Activated naive CD4-positive, alpha-beta T cell (primary cell): ENCODE measurements at regions not wholly inside any gene's neighbourhood (a gene's known extent, or its start where the extent isn't known, plus 50 kb on each side); places are given as distances from the start of the nearest gene placed in this dataset.
"Not testable (repeated sequence)": the region's sequence is repeated elsewhere in the genome, so short reads cannot be mapped to it uniquely, and the experiment has no call there.

Source experiments
- DNase-seq, 4 experiments: peaks; one replicate each; lab custom pipeline; 2025; lab: John Stamatoyannopoulos, UW

DNA sequence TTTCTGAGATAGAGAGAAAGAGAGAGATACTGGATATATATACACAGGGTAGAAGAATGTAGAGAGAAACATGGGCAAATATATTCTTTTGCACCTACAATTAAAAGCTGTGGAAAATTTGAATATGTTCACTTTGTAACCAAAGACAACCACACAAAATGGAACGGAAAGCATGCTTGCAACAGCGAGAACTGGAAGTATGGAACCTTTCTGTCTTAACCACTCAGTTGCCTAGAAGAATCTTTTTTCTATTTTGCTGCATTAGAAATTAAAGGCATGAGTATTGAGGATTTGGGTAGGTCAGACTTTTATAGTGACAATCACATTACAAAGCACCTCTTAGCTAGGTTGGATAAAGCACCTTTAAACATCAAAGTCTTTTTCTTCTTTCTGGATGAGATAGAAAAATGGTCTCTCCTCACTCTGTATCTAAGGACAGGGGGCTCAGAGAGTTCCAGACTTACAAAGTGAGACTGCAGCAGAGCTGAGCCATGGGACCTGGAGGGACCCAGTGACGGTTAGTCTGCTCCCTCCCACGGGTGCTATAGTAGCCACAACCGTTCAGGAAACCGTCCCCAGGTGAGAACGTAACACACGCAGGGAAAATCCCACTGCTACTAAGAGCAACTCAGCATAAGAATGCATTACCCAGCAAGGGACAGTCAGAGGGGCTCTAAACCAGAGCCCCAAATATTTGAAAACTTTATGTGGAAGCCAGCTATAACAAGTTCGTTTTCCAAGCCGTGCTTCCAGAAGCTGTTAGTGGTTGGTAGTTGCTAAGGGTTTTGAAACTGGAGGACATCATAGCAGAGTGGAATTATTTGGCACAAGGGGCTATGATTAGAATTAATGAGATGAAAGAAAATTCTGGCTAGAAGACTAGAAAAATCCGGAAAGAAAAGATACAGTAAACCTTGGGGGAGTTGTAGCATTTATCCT is 97.1 kb downstream of the DAD1 start:
- DNase-seq = no peak

DNA sequence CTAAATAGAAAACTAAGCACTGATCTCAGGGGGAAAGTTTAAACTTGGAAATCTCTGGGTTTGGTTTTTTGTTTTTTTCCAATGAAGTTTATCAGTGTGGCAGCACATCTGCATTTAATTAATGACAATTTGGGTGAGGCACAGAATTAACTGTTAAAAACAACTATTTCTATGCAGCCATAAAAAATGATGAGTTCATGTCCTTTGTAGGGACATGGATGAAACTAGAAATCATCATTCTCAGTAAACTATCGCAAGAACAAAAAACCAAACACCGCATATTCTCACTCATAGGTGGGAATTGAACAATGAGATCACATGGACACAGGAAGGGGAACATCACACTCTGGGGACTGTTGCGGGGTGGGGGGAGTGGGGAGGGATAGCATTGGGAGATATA is 98.0 kb downstream of the DAD1 start:
- not testable (repeated sequence) for DNase-seq

DNA sequence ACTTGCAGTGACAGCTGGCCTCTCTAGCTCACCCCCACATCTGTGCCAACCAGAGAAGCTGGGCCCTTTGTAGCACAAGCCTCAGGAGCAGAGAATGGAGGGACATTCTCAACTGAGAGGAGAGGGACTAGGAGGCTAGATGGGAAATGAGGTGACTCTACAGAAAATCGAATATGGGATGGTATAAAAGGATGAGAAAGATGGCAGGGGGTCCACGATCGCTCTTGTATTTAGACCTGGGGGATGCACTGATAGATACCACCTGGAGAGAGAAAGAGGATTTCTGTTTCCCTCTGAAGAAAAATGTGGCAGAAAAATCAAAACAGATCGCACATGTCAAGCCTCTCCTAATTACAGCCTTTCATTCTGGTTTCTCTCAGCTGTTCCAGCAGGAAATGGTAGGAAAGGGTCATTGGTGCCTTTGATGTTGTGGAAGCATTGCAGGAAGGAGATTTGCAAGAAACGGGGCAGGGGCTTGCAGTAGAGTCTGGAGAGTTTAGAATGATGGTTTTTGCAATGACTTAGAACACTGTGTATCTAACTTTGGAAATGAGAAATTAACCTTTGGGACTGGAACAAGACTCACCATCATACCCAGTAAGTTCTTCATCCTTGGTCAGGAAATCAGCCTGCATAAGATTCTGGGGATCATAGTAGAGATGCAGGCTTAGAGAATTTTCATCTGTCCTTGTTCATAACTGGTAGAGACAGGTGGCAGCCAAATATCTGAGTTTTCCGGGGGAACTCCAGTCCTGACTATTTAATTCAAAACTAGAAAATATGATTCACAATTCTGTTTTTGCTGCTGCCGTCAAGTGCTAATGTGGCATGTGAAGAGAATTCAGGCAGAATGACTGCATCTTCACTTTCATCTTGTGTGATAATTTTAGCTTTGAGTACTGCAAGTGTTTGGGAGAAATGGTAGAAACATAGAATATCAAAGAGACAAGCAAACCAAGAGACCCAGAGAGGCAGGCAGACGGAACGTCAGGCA is 98.8 kb downstream of the DAD1 start:
- DNase-seq = no peak

DNA sequence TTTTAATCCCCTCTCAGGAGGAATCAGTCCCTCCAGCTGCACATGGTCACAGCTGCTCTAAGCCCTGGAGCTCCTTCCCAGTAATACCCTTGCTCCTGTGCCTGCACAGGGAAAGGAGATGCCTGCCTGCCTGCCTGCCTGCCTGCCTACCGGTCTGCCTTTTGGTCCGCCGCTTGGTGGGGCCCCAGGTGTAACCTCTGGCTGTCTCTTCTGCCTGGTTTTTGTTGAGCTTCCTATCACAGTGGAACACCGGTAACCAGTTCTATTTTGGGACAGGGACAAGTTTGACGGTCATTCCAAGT is 99.8 kb downstream of the DAD1 start:
- DNase-seq = no peak

DNA sequence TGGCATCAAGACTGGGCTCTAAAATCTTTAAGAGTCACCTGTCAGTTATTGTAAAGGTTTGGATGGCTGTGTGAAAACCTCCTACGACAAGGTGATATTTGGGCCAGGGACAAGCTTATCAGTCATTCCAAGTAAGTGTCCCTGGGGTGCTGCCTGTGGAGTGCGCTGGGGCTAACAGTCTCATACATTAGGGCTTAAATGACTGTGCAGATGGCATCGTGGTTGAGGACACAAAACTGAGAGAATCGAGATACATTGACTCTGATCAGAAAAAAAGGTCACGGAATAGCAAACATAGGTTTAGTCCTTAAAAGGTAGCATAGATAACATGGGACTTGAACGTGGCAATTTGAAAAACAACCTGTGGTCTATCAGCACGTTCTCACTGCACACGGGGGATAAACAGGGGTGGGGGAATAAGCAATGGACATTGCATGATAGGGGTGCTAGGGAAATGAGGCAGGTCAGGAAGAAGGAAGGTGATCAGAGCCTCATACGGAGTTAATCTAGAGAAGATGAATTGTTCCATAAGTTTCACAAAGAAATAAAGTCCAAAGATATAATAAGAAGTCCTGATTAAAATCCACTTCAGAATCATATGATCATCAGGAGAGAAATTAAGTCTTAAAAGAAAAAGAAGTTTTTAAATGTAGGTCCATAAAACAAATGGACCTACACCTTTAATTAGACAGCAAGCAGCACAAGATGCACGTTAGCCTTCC is 100.3 kb downstream of the DAD1 start:
- DNase-seq = no peak

DNA sequence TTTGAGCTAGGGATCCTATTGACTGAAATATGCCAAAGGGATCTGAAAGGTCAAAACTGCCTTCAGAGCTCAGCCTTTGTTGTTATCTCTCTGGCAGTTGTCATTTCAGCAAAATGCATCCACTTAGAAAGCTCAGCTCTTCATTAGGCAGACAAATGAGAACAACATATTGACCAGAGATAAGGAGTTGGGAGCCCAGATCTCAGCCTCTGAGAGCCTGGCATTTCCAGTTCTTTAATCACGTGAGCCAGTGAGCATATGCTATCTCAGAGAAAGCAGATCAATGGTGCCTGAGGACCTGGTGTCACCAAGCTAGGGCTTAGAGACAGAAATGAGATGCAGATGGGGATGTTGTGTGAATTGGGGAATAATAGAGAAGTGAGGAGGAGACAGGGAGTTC is 101.1 kb downstream of the DAD1 start:
- DNase-seq = no peak

DNA sequence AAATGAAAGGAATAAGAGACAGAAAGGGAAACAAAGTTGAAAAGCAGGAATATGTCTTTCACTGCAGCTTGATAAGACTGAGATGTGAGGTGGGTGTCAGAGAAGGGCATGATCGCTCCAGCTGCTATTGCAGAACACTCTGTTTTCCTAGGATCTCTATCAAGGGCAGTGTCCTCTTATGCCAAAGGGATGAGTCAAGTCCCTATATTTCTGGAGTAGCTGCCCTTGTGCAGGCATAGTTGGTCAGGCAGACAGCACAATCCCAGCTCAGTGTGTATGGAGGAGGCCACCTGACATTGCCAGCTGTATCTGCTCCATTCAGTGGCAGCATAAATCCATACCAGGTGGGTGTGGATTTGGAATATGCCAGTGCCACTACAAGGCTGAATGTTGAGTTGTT is 101.6 kb downstream of the DAD1 start:
- DNase-seq = no peak

DNA sequence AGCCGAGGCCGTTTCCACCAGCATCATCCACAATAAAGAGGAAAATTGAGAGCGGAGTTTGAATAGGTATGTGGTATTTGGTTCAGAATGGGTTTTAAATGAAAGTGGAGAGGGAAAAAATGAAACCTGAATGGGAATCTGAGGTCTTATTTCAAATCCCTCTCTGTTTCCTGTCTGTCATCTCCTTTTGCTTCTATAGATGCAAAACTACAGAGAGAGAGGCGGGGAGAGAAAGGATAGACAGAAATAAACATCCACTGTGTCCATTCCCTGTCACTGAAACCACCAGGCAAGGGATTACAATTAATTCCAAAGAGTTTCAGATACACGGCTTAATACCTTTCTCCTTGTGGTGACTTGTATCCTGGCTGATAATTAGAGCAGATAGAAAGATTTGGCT is 102.3 kb downstream of the DAD1 start:
- DNase-seq = no peak

DNA sequence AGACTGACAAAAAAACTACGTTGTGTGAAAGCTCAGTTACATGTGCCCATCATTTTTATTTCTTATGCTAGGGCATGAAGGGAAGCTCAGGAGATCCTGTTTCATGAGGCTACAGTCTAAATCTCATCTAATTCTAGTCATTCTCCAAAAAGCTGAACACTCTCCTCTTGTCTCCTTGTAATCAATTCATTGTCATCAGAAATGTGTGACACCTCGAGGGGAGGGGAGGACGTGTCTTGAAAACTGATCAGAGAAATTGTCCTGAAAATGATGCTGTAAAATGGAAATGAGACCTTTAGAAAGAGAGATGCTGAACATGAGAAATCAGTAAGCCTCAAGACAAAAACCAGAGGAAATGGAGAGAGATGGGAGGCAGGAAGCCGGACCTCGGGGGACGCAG is 103.4 kb downstream of the DAD1 start:
- no peak for DNase-seq

DNA sequence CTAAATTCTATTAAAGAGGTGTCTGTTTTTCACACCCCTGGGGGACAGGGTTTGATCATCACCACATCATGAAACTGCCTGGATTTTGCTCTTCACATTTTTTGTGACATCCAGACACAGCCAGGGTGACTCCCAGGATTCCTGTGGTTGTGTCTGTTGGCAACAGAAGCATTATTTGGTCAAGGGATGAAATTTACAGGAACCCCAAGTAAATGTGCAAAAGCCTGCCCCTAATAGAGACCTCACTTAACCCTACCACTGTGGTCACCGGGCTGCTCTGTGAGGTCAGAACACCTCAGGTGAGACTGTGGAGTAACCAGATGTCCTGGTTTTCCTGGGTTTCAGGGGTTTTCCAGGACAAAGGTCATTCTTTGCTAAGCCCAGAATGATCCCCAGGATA is 103.8 kb downstream of the DAD1 start:
- no peak for DNase-seq

DNA sequence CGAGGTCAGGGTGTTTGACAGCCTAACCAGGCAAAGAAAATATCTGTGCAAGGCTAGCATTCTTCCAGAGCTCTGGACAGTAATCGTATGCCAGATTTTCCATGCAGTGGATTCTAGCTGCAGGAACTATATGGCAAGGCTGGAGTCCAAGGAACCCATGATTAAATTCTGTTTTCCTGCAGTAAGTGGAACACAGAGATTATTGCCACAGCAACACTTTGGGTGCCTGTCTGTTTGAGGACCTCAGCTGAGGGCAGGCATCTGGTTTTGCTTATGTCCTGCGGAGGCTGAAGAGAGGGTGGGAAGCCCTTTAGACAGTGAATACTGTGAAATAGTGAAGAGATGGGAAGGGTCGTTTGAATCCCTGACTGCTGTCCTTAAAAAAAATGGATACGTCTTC is 104.4 kb downstream of the DAD1 start:
- DNase-seq = no peak

DNA sequence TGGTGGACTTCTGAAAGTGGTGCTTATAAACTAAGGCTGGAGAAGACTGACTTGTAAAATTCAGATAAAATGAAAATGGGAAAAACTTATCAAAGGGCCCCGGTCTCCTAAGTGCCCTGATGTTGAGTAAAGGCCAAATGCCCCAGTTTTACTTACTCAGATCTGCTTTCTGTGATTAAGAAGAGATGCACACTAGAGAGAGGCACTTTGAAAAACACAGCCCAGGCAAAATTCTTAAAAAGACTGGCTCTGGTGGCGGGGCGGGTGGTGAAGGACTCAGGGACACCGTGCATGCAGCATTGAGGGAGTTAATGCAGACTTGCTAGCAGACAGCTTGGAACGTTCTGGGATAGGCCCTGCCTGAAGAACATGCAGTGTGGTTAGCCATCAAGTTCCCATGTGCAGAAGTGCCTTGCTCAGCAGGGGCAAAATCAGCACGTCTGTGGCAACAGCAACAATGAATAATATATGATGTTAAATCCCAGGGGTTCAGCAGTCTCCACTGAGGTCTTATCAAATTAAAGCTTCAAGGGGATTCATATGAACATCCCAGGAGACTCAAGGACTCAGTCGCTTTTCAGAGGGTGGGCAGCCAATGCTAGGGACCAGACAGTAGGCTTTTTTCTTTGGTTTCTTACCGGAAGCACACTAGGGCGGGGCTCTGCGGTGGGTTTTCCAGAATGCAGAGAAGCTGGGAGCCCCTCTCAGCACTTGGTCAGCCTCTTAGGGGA is 105.0 kb downstream of the DAD1 start:
- no peak for DNase-seq

DNA sequence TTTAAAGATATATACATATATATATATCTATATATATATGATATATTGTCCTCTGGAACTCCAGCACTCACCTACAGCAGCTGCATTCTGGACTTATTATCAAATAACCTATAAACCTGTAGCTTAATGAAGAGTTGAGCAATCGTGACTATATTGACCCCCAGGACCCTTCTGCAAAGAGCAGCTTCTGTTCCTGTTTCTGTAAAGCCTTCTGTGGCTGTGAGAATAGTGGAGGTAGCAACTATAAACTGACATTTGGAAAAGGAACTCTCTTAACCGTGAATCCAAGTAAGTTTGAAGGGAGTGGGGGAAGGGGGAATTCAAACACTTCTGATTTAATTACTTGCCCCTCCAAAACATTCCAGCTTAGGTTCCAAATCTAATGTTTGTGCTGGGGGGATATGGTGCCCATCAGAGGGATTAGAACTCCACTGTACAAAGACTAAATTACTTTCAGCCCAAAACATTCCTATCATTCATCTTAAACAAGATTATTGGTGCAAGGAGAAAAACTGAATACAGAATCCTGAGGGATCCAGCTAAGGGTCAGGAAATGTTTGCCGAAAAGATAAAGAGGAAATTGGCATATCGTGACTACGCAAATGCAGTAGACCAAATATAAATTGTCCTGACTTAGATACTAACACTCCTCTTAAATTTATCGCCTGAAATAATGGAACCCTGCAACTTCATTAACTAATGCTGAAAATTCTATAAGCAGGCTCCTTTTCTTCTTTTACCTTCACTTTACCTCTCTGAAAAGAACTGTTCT is 106.1 kb downstream of the DAD1 start:
- DNase-seq = no peak

DNA sequence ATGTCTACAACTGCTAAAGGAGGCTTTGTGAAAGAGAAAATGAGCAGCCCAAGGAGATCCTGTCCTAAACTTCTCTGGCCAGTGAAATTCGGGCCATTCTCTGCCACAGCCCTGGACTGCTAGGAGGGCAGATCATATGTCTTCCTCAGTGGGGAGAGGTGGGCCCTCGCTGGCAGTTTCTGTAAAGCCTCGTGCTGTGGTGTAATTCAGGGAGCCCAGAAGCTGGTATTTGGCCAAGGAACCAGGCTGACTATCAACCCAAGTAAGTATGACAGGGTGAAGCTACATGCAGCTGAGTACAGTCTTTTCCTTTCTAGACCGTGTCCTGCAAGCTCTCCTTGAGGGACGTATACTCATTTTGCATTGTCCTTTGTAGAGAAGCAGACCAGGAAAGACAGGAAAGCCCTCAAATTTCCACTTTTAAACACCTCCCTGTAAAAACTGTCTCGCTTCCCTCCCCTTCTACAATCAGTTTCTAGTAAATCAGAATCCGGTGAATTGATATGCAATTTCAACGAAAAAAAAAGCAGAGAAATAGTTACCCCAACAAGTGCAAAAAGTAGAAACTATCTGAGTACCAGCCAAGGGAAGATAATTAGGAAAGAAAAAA is 106.8 kb downstream of the DAD1 start:
- no peak for DNase-seq

DNA sequence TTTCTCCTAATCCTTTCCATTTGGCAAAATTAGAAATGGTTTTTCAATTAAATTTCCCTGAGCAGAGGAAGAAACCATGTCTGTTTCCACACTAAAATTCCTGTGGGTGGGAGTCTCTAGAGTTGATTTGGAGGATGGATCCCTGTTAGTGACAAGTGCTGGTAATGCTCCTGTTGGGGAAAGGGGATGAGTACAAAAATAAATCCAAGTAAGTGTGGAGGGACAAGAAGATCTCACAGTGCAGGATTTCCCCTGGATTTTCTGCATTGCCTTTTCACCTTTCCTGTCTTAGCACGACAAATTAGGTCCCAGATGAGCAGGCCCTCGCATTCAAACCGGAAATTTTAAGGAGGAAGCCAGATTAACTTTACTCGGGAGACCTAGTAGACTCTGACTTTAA is 107.5 kb downstream of the DAD1 start:
- DNase-seq = no peak

DNA sequence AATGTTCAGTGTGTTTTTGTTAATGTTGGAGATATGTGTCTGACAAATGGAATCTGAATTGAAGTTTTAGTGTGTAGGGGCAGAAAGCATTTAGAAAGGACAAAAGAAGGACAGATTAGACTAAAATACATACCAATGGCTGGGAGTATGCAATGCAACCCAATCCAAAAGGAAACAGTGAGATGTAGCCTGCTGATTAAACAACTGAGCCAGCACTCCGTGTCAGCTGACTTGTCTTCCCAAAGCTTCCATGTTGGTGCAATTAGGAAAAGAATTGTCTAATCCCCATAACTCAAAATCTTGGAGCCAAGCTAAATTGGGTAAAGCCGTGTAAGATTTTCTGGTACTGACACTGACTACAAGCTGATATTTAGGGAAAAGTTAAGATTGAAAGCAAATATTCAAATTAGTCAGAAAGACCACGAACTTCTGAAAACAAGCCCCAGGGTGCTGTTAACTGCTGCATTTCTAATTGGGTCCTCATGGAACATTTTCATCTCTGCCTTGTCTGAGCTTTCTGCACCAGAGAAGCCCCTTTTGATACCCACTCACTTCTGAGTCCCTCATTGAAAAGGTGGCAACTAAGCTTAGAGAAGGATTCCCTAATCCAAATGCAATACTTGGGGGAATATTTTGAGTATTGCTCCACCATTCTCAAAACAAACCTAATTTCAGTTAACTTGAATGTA is 109.1 kb downstream of the DAD1 start:
- DNase-seq = no peak

DNA sequence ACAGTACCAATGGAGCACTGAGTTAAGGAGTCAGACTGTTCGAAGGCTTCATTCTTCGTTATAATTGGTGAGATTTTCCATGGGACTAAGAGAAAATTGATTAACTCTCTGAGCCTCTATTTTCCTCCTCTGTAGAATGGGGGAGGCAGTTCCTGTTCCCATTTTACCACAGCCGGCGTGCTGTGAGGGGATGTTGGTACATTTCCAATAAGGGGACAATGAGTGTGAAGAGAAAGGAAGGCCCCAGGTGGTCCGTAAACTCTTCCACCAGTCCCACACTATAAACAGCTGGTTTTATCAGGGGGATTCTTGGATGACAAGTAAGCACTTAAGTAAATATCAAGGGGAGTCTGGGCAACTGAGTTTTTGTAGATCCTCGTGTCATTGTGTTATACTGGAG is 109.9 kb downstream of the DAD1 start:
- DNase-seq = no peak

DNA sequence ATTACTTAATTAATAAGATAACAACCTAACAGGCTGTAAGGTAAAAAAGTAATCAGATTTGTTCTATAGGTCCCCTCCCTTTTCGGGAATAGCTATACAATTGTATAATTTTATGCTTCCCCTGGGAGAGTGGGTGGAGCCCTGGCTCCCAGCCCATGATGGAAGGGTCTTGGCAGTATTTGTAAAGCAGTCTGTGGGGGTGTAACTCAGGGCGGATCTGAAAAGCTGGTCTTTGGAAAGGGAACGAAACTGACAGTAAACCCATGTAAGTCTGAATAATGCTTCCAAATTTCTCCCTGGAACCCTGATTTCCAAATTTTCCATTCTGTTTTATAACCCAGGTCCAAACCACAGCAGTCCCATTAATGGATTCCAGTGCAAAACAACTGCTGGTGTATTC is 110.4 kb downstream of the DAD1 start:
- no peak for DNase-seq

DNA sequence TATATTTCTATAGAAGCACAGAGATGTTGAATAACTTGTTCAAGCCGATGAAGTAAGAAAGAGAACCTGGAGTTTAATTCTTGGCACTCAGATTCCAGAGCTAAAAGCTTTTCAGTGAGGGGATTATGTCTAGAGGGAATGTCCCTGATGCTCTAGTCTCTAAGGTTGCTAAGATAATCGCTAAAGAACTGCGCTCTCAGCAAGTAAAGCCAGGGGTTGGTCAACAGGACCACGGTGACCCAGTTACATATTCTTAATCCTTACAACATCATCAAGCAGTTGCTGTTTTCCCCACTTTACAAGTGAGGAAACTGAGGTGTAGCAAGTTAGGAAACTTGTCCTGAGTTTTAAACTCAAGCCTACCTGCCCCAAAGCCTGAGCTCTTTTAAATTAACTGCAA is 110.8 kb downstream of the DAD1 start:
- DNase-seq = no peak
